Glomerular endothelial cell (primary cell): ENCODE measurements at regions not wholly inside any gene's neighbourhood (a gene's known extent, or its start where the extent isn't known, plus 50 kb on each side); places are given as distances from the start of the nearest gene placed in this dataset.

ENCODE experiments used
- DNase-seq: peaks from one replicate; pipeline ENCODE4 v3.0.0-alpha.2; 2011; ENCODE audit warnings: low read depth, low spot score; ENCODE audit errors: extremely low read depth

GRCh38 chr5:107325866-107326265 lies 344.9 kb downstream of the EFNA5 start:
- no peak for DNase-seq

GRCh38 chr5:107324809-107325208 lies 345.9 kb downstream of the EFNA5 start:
- no peak for DNase-seq

GRCh38 chr5:107324071-107324470 lies 346.7 kb downstream of the EFNA5 start:
- no peak for DNase-seq

- no peak for DNase-seq
These were observed 347.2 kb downstream of the EFNA5 start for GRCh38 chr5:107323536-107323935.

- DNase-seq = no peak
These were observed 347.8 kb downstream of the EFNA5 start for GRCh38 chr5:107322936-107323335.

- DNase-seq = no peak
These were observed 348.8 kb downstream of the EFNA5 start for GRCh38 chr5:107321906-107322305.

- DNase-seq = no peak
These were observed 349.9 kb downstream of the EFNA5 start for GRCh38 chr5:107320846-107321245.

GRCh38 chr5:107320376-107320775 lies 350.4 kb downstream of the EFNA5 start:
- DNase-seq = no peak

- DNase-seq = no peak
These were observed 350.8 kb downstream of the EFNA5 start for GRCh38 chr5:107319901-107320300.

- no peak for DNase-seq
These were observed 356.4 kb downstream of the EFNA5 start for GRCh38 chr5:107314330-107314729.

- DNase-seq = no peak
These were observed 356.8 kb downstream of the EFNA5 start for GRCh38 chr5:107313921-107314320.

- DNase-seq = no peak
These were observed 357.6 kb downstream of the EFNA5 start for GRCh38 chr5:107313098-107313497.

GRCh38 chr5:107310181-107310580 lies 360.6 kb downstream of the EFNA5 start:
- no peak for DNase-seq

- no peak for DNase-seq
These were observed 364.1 kb downstream of the EFNA5 start for GRCh38 chr5:107306594-107306993.

GRCh38 chr5:107306002-107306401 lies 364.7 kb downstream of the EFNA5 start:
- DNase-seq = no peak

GRCh38 chr5:107304684-107305083 lies 366.1 kb downstream of the EFNA5 start:
- no peak for DNase-seq

GRCh38 chr5:107303171-107303968 lies 367.4 kb downstream of the EFNA5 start:
- no peak for DNase-seq

- no peak for DNase-seq
These were observed 368.3 kb downstream of the EFNA5 start for GRCh38 chr5:107302441-107302840.

GRCh38 chr5:107301999-107302398 lies 368.7 kb downstream of the EFNA5 start:
- DNase-seq = no peak

- DNase-seq = no peak
These were observed 369.9 kb downstream of the EFNA5 start for GRCh38 chr5:107300721-107301327.

- no peak for DNase-seq
These were observed 374.2 kb downstream of the EFNA5 start for GRCh38 chr5:107296572-107296971.

GRCh38 chr5:107295914-107296313 lies 374.8 kb downstream of the EFNA5 start:
- DNase-seq = no peak
